Keratinocyte (primary cell): ENCODE measurements at regions not wholly inside any gene's neighbourhood (a gene's known extent, or its start where the extent isn't known, plus 50 kb on each side); places are given as distances from the start of the nearest gene placed in this dataset.

Experiments
- DNase-seq: peaks from one replicate; pipeline ENCODE4 v3.0.0-alpha.2; 2011; ENCODE audit warnings: low read depth, missing footprints, low spot score
- FAIRE-seq: peaks from 2 replicates; lab custom pipeline; 2011; peaks lifted over from hg19 to GRCh38; lab: Jason Lieb, UNC
- H2AFZ ChIP-seq: 2 replicates; pipeline ENCODE4 v1.6.0; 2012; ENCODE audit warnings: low read length, control low read depth, inconsistent platforms; ENCODE audit not compliant: control insufficient read depth
- H3K27ac ChIP-seq: 2 replicates; pipeline ENCODE4 v1.5.1; 2011; ENCODE audit warnings: low read length; ENCODE audit not compliant: control insufficient read depth, insufficient read depth
- H3K27me3 ChIP-seq: 3 replicates; pipeline ENCODE4 v1.6.0; 2011; ENCODE audit warnings: low read length; ENCODE audit not compliant: control insufficient read depth, insufficient read depth; ENCODE audit errors: extremely low read depth
- H3K36me3 ChIP-seq, 2 experiments: 2 replicates in 1 of 2; 3 replicates in 1 of 2; pipeline ENCODE4 v1.5.1; 2011; ENCODE audit warnings: low read length in 2 of 2, mild to moderate bottlenecking in 1 of 2; ENCODE audit not compliant: control insufficient read depth in 2 of 2, insufficient read depth in 2 of 2; ENCODE audit errors: extremely low read depth in 1 of 2
- H3K4me1 ChIP-seq: 3 replicates; pipeline ENCODE4 v1.5.1; 2011; ENCODE audit warnings: low read length; ENCODE audit not compliant: control insufficient read depth, insufficient read depth; ENCODE audit errors: extremely low read depth
- H3K4me2 ChIP-seq: 3 replicates; pipeline ENCODE4 v1.6.0; 2011; ENCODE audit warnings: low read depth, low read length; ENCODE audit not compliant: control insufficient read depth, insufficient read depth; ENCODE audit errors: extremely low read depth
- H3K4me3 ChIP-seq, 3 experiments: fragments of 200-600 bp in 1 of 3; sonication (generic) in 1 of 3; 2 replicates in 2 of 3; 3 replicates in 1 of 3; pipeline ENCODE4 v1.5.1; 2011 to 2016; ENCODE audit warnings: low read length in 3 of 3, mild to moderate bottlenecking in 3 of 3, control low read depth in 2 of 3, inconsistent platforms in 1 of 3, low read depth in 1 of 3, mixed read lengths in 1 of 3, mixed run types in 1 of 3, moderate library complexity in 1 of 3; ENCODE audit not compliant: control insufficient read depth in 2 of 3, insufficient read depth in 2 of 3; ENCODE audit errors: extremely low read depth in 1 of 3
- H3K79me2 ChIP-seq: 2 replicates; pipeline ENCODE4 v1.6.0; 2012; ENCODE audit warnings: low read length; ENCODE audit not compliant: control insufficient read depth, insufficient read depth
- H3K9ac ChIP-seq: 3 replicates; pipeline ENCODE4 v1.6.0; 2011; ENCODE audit warnings: low read length; ENCODE audit not compliant: control insufficient read depth, insufficient read depth; ENCODE audit errors: extremely low read depth
- H3K9me1 ChIP-seq: 3 replicates; pipeline ENCODE4 v1.6.0; 2011; ENCODE audit warnings: low read length; ENCODE audit not compliant: control insufficient read depth, insufficient read depth; ENCODE audit errors: extremely low read depth
- H3K9me3 ChIP-seq: 2 replicates; pipeline ENCODE4 v1.5.1; 2012; ENCODE audit warnings: low read depth, low read length; ENCODE audit not compliant: control insufficient read depth
- H4K20me1 ChIP-seq: 3 replicates; pipeline ENCODE4 v1.6.0; 2011; ENCODE audit warnings: low read length; ENCODE audit not compliant: control insufficient read depth, insufficient read depth; ENCODE audit errors: extremely low read depth
- CTCF ChIP-seq, 3 experiments: IDR thresholded peaks in 1 of 3; conservative IDR thresholded peaks in 1 of 3; optimal IDR thresholded peaks in 1 of 3; 2 replicates in 2 of 3; 3 replicates in 1 of 3; pipeline versions ENCODE3 to v1.5.1; 2011; ENCODE audit warnings: low read length in 3 of 3, mild to moderate bottlenecking in 3 of 3, moderate library complexity in 2 of 3, control low read depth in 1 of 3, inconsistent platforms in 1 of 3; ENCODE audit not compliant: insufficient read depth in 2 of 3; ENCODE audit errors: extremely low read depth in 1 of 3
- EZH2 ChIP-seq: IDR thresholded peaks from one replicate; pipeline ENCODE4 v1.6.1; 2012; ENCODE audit warnings: inconsistent platforms, mild to moderate bottlenecking, low read length, moderate library complexity
- dilution Hi-C: fragments of 300-500 bp; cut with MboI; formaldehyde crosslinking; loops from one replicate; pipeline ENCODE4 v1.7.0; 2020; ENCODE audit warnings: low sequenced_read_pairs; ENCODE audit not compliant: extremely low pct_ligation_motif_present

- Histone ChIP-seq H2AFZ (no peak overlapping the region), H3K27ac (no peak overlapping the region), H3K4me1 (no peaks in the 10 kb centered on the region), H3K36me3 (no peaks in the 10 kb centered on the region), H3K9ac (no peak overlapping the region), H3K4me3 (no peak overlapping the region), H3K79me2 (no peaks in the 10 kb centered on the region), H3K9me1 (no peaks in the 10 kb centered on the region), H3K4me2 (no peak overlapping the region), H3K9me3 (no peaks in the 10 kb centered on the region), H3K27me3 (no peaks in the 10 kb centered on the region), H4K20me1 (no peaks in the 10 kb centered on the region)
- no peak for FAIRE-seq
- TF ChIP-seq EZH2 (no peak), CTCF (optimal IDR thresholded peaks at IDR 0.05 in 1 of 3, IDR thresholded peaks at IDR 0.05 in 1 of 3, conservative IDR thresholded peaks at IDR 0.05 in 1 of 3; ENCODE audit: extremely low read depth in 1 of 3, insufficient read depth in 2 of 3, low read length in 3 of 3) (no peak)
- no peak for DNase-seq
- dilution Hi-C loops: no loop called here
These were observed 214.1 kb upstream of the HS3ST5 start for GRCh38 chr6:114556846-114557488.

GRCh38 chr6:114550316-114550715 is 207.5 kb upstream of the HS3ST5 start:
- no peaks in the 10 kb centered on the region for H3K27me3 ChIP-seq
- DNase-seq: no peak
- H3K27ac ChIP-seq: no peak overlapping the region
- no peak overlapping the region for H3K4me3 ChIP-seq
- no peaks in the 10 kb centered on the region for H3K4me1 ChIP-seq
- H3K9me1 ChIP-seq: no peaks in the 10 kb centered on the region
- H2AFZ ChIP-seq: no peak overlapping the region
- H3K79me2 ChIP-seq: no peaks in the 10 kb centered on the region
- FAIRE-seq: no peak
- TF ChIP-seq CTCF (optimal IDR thresholded peaks at IDR 0.05 in 1 of 3, IDR thresholded peaks at IDR 0.05 in 1 of 3, conservative IDR thresholded peaks at IDR 0.05 in 1 of 3; ENCODE audit: extremely low read depth in 1 of 3, insufficient read depth in 2 of 3, low read length in 3 of 3): no peak
- TF ChIP-seq EZH2: no peak
- no peaks in the 10 kb centered on the region for H3K36me3 ChIP-seq
- H3K9me3 ChIP-seq: no peaks in the 10 kb centered on the region
- no peak overlapping the region for H3K9ac ChIP-seq
- H4K20me1 ChIP-seq: no peaks in the 10 kb centered on the region
- dilution Hi-C loops: no loop called here
- H3K4me2 ChIP-seq: no peak overlapping the region
